ENCODE measurements at regions not wholly inside any gene's neighbourhood (a gene's known extent, or its start where the extent isn't known, plus 50 kb on each side); places are given as distances from the start of the nearest gene placed in this dataset.

DNA sequence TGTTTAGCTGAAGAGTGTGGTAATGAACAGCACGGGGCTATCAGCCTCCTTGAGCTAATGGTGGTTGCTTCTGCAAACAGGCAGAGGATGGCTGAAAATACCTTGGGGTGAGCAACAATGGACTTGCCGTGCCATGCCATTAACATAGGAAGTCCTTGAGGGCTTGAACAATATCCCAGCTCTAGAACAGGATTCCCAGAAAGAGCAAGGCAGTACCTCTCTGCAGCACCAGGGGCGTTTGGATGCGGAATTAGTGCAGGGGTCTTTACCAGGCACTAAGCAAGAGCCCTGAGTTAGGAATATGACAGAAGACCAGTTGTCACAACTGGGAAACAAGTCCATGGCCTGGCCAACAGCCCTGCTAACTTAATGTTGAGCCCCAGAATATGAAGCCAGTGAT lies 143.2 kb upstream of the COBL start:
- TF ChIP-seq EP300 (IDR thresholded peaks at IDR 0.05) = no peak
- TF ChIP-seq POLR2A (IDR thresholded peaks at IDR 0.05) = no peak
